ENCODE measurements at regions not wholly inside any gene's neighbourhood (a gene's known extent, or its start where the extent isn't known, plus 50 kb on each side); places are given as distances from the start of the nearest gene placed in this dataset.

GRCh38 chr4:33649471-33649870, 2594.8 kb downstream of the ARAP2 start:
- TF ChIP-seq CTCF (IDR thresholded peaks at IDR 0.05; ENCODE audit: unreplicated experiment) = no peak
- H3K9me3 Mint-ChIP-seq (ENCODE audit: unreplicated experiment) = no peaks in the 10 kb centered on the region
- no peak overlapping the region for H3K4me3 Mint-ChIP-seq (ENCODE audit: unreplicated experiment)
- no peaks in the 10 kb centered on the region for H3K27me3 Mint-ChIP-seq (ENCODE audit: unreplicated experiment)
- no peak for DNase-seq (ENCODE audit: low spot score)
- no peak overlapping the region for H3K27ac Mint-ChIP-seq (ENCODE audit: unreplicated experiment)
- H3K4me1 Mint-ChIP-seq (ENCODE audit: unreplicated experiment) = no peaks in the 10 kb centered on the region
- no peaks in the 10 kb centered on the region for H3K36me3 Mint-ChIP-seq (ENCODE audit: low read depth, unreplicated experiment)

GRCh38 chr4:33650036-33650435, 2594.3 kb downstream of the ARAP2 start:
- no peak for DNase-seq (ENCODE audit: low spot score)
- no peak for TF ChIP-seq CTCF (IDR thresholded peaks at IDR 0.05; ENCODE audit: unreplicated experiment)
- no peaks in the 10 kb centered on the region for H3K9me3 Mint-ChIP-seq (ENCODE audit: unreplicated experiment)
- H3K4me3 Mint-ChIP-seq (ENCODE audit: unreplicated experiment) = no peak overlapping the region
- no peak overlapping the region for H3K27ac Mint-ChIP-seq (ENCODE audit: unreplicated experiment)
- H3K4me1 Mint-ChIP-seq (ENCODE audit: unreplicated experiment) = no peaks in the 10 kb centered on the region
- H3K27me3 Mint-ChIP-seq (ENCODE audit: unreplicated experiment) = no peaks in the 10 kb centered on the region
- no peaks in the 10 kb centered on the region for H3K36me3 Mint-ChIP-seq (ENCODE audit: low read depth, unreplicated experiment)

DNA sequence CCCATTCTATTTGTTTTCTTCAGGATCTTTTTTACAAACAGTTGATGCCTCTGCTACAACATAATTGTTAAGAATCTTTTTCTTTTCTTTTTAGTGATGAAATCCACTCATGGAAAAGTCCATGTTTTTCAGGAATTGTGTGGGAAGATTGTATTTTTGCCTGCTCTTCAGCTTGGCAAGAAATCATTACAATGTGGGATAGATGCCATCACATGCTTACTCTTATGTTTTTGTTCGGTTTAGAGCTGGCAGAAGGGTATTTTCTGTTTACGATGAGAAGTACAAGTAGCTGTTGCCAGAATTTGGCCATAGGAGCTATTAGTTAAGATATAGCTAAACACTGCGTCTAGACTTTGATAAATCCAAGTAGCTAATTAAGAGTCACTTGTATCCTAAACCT, 2585.3 kb downstream of the ARAP2 start:
- no peak for DNase-seq (ENCODE audit: low spot score)
- Mint-ChIP-seq H3K4me1 (ENCODE audit: unreplicated experiment) (no peaks in the 10 kb centered on the region), H3K27ac (ENCODE audit: unreplicated experiment) (no peak overlapping the region), H3K36me3 (ENCODE audit: low read depth, unreplicated experiment) (no peaks in the 10 kb centered on the region), H3K27me3 (ENCODE audit: unreplicated experiment) (peaks cover 4% of the 10 kb centered on the region), H3K9me3 (ENCODE audit: unreplicated experiment) (no peaks in the 10 kb centered on the region), H3K4me3 (ENCODE audit: unreplicated experiment) (no peak overlapping the region)
- TF ChIP-seq CTCF (IDR thresholded peaks at IDR 0.05; ENCODE audit: unreplicated experiment) = no peak

DNA sequence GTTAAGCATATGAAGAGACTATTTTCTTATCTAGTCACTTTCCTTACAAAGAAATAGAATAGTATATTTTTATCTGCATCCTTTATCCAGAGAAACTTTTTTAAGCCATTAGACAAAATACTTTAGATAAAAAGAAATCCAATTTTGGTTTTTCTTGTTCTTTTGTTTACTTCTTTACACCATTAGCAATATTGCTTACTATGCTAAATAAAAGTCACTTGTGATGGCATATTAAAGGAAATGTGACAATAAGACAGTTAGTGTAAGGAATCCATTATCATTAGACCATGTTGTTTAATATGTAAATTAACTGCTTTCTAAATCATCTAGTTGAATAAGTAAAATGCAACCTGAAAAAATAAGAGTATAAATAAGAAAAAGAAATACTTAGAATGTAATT, 2582.7 kb downstream of the ARAP2 start:
- H3K27ac Mint-ChIP-seq (ENCODE audit: unreplicated experiment) = no peak overlapping the region
- H3K36me3 Mint-ChIP-seq (ENCODE audit: low read depth, unreplicated experiment) = no peaks in the 10 kb centered on the region
- H3K4me1 Mint-ChIP-seq (ENCODE audit: unreplicated experiment) = no peaks in the 10 kb centered on the region
- peaks cover 2% of the 10 kb centered on the region for H3K9me3 Mint-ChIP-seq (ENCODE audit: unreplicated experiment)
- TF ChIP-seq CTCF (IDR thresholded peaks at IDR 0.05; ENCODE audit: unreplicated experiment) = no peak
- DNase-seq (ENCODE audit: low spot score) = no peak
- H3K27me3 Mint-ChIP-seq (ENCODE audit: unreplicated experiment) = peaks cover 4% of the 10 kb centered on the region
- H3K4me3 Mint-ChIP-seq (ENCODE audit: unreplicated experiment) = no peak overlapping the region

- no peak for TF ChIP-seq CTCF (IDR thresholded peaks at IDR 0.05; ENCODE audit: unreplicated experiment)
- Mint-ChIP-seq H3K4me3 (ENCODE audit: unreplicated experiment) (no peak overlapping the region), H3K27ac (ENCODE audit: unreplicated experiment) (no peak overlapping the region), H3K4me1 (ENCODE audit: unreplicated experiment) (no peaks in the 10 kb centered on the region), H3K27me3 (ENCODE audit: unreplicated experiment) (no peaks in the 10 kb centered on the region), H3K36me3 (ENCODE audit: low read depth, unreplicated experiment) (no peaks in the 10 kb centered on the region), H3K9me3 (ENCODE audit: unreplicated experiment) (peaks cover 6% of the 10 kb centered on the region)
- DNase-seq (ENCODE audit: low spot score) = no peak
These were observed 2558.4 kb downstream of the ARAP2 start for GRCh38 chr4:33685939-33686338.

All from endothelial cell (in vitro differentiated cells).